SK-N-SH (cell line): ENCODE measurements at regions not wholly inside any gene's neighbourhood (a gene's known extent, or its start where the extent isn't known, plus 50 kb on each side); places are given as distances from the start of the nearest gene placed in this dataset.

Experiments used
- CTCF ChIA-PET: fragments of 300-600, 350-600 bp; formaldehyde crosslinking; extraction: SDS; loops from one replicate; lab custom pipeline; 2021; lab: Yijun Ruan, JAX
- POLR2A ChIA-PET: fragments of 350-600 bp; sonication (Branson Sonifier 250); formaldehyde crosslinking; extraction: SDS; loops from one replicate; lab custom pipeline; 2020; ENCODE audit warnings: antibody characterized with exemption, inconsistent platforms; lab: Yijun Ruan, JAX
- DNase-seq: peaks from one replicate; pipeline ENCODE4 v3.0.0; 2012
- H2AFZ ChIP-seq: fragments of 200-600 bp; sonication (generic); 2 replicates; pipeline ENCODE4 v1.8.1; 2016; ENCODE audit warnings: antibody characterized with exemption, mild to moderate bottlenecking, low read depth
- H3F3A ChIP-seq: fragments of 200-600 bp; sonication (generic); replicated peaks from 2 replicates; pipeline ENCODE3; 2016; ENCODE audit warnings: antibody characterized with exemption, mild to moderate bottlenecking; ENCODE audit not compliant: insufficient read depth
- H3K27ac ChIP-seq, 2 experiments: fragments of 200-500 bp in 1 of 2; fragments of 200-600 bp in 1 of 2; sonication (Bioruptor generic) in 1 of 2; sonication (generic), shearing (Covaris generic) in 1 of 2; 2 replicates each; pipeline versions ENCODE4 v1.5.1 to v1.6.1; 2014 to 2016; ENCODE audit warnings: low read depth in 2 of 2, inconsistent platforms in 1 of 2, low read length in 1 of 2, mild to moderate bottlenecking in 1 of 2, mixed read lengths in 1 of 2
- H3K27me3 ChIP-seq: fragments of 200-600 bp; sonication (generic), shearing (Covaris generic); 2 replicates; pipeline ENCODE4 v1.6.1; 2016; ENCODE audit warnings: mixed run types; ENCODE audit not compliant: insufficient read depth
- H3K36me3 ChIP-seq, 2 experiments: fragments of 200-500 bp in 1 of 2; fragments of 200-600 bp in 1 of 2; sonication (Bioruptor generic) in 1 of 2; sonication (generic) in 1 of 2; replicated peaks in 1 of 2; 2 replicates each; pipeline versions ENCODE3 to v1.5.1; 2014 to 2016; ENCODE audit warnings: low read length in 1 of 2, mild to moderate bottlenecking in 1 of 2; ENCODE audit not compliant: insufficient read depth in 2 of 2, control insufficient read depth in 1 of 2
- H3K4me1 ChIP-seq, 2 experiments: fragments of 200-500 bp in 1 of 2; fragments of 200-600 bp in 1 of 2; sonication (Bioruptor generic) in 1 of 2; sonication (generic), shearing (Covaris generic) in 1 of 2; 2 replicates each; pipeline versions ENCODE4 v1.5.1 to v1.6.1; 2014 to 2016; ENCODE audit warnings: low read depth in 1 of 2, low read length in 1 of 2, mixed run types in 1 of 2; ENCODE audit not compliant: insufficient read depth in 2 of 2, control insufficient read depth in 1 of 2
- H3K4me2 ChIP-seq: fragments of 200-600 bp; sonication (generic), shearing (Covaris generic); 2 replicates; pipeline ENCODE4 v1.6.1; 2017; ENCODE audit warnings: mixed run types
- H3K4me3 ChIP-seq, 2 experiments: fragments of 200-500 bp in 1 of 2; fragments of 200-600 bp in 1 of 2; sonication (Bioruptor generic) in 1 of 2; sonication (generic), shearing (Covaris generic) in 1 of 2; 2 replicates each; pipeline versions ENCODE4 v1.5.1 to v1.8.1; 2014 to 2016; ENCODE audit warnings: low read depth in 2 of 2, inconsistent platforms in 1 of 2, low read length in 1 of 2, mild to moderate bottlenecking in 1 of 2, mixed read lengths in 1 of 2, moderate library complexity in 1 of 2
- H3K79me2 ChIP-seq: fragments of 200-600 bp; sonication (generic); 2 replicates; pipeline ENCODE4 v1.8.1; 2017; ENCODE audit warnings: mild to moderate bottlenecking; ENCODE audit not compliant: insufficient read depth
- H3K9ac ChIP-seq: fragments of 200-600 bp; sonication (generic); 2 replicates; pipeline ENCODE4 v1.6.1; 2017; ENCODE audit warnings: mixed run types
- H3K9me2 ChIP-seq: fragments of 200-600 bp; sonication (generic); 2 replicates; pipeline ENCODE4 v1.6.1; 2017; ENCODE audit warnings: mixed run types
- H3K9me3 ChIP-seq: fragments of 200-600 bp; sonication (generic); 2 replicates; pipeline ENCODE4 v1.6.1; 2017; ENCODE audit warnings: mixed run types, mild to moderate bottlenecking, moderate library complexity
- H4K20me1 ChIP-seq: fragments of 200-600 bp; sonication (generic); 2 replicates; pipeline ENCODE4 v1.6.1; 2017; ENCODE audit warnings: mild to moderate bottlenecking, mixed run types; ENCODE audit not compliant: insufficient read depth
- CHD2 ChIP-seq: fragments of 150-350 bp; IDR thresholded peaks from 2 replicates; pipeline ENCODE4 v1.6.1; 2018; ENCODE audit warnings: low read length; ENCODE audit not compliant: partially characterized antibody
- EP300 ChIP-seq, 2 experiments: IDR thresholded peaks; 2 replicates each; pipeline versions ENCODE4 v1.4.0 to v1.6.1; 2012; ENCODE audit warnings: borderline replicate concordance in 1 of 2, low read depth in 1 of 2, low read length in 1 of 2
- FOSL2 ChIP-seq: IDR thresholded peaks from 2 replicates; pipeline ENCODE4 v1.4.0; 2012; ENCODE audit warnings: low read depth, mild to moderate bottlenecking, moderate library complexity, borderline replicate concordance
- FOXJ3 ChIP-seq: sonication (generic); formaldehyde crosslinking; IDR thresholded peaks from 2 replicates; pipeline ENCODE4 v1.5.1; 2020; ENCODE audit warnings: mild to moderate bottlenecking, missing genetic modification reagents
- JUND ChIP-seq: IDR thresholded peaks from 2 replicates; pipeline ENCODE4 v1.4.0; 2012
- MEF2A ChIP-seq: IDR thresholded peaks from 2 replicates; pipeline ENCODE4 v1.4.0; 2012; ENCODE audit warnings: low read depth, borderline replicate concordance
- RCOR1 ChIP-seq: fragments of 150-350 bp; IDR thresholded peaks from 2 replicates; pipeline ENCODE4 v1.6.1; 2017; ENCODE audit warnings: antibody characterized with exemption, low read length
- RFX5 ChIP-seq: IDR thresholded peaks from 2 replicates; pipeline ENCODE4 v1.6.1; 2012; ENCODE audit warnings: mild to moderate bottlenecking, improper control_type of control experiment, low read length
- RXRA ChIP-seq: IDR thresholded peaks from 2 replicates; pipeline ENCODE4 v1.4.0; 2012; ENCODE audit warnings: low read depth, mild to moderate bottlenecking, borderline replicate concordance
- SMC3 ChIP-seq: IDR thresholded peaks from 2 replicates; pipeline ENCODE4 v1.6.1; 2012; ENCODE audit warnings: low read depth, low read length, improper control_type of control experiment
- TEAD4 ChIP-seq: IDR thresholded peaks from 2 replicates; pipeline ENCODE4 v1.4.0; 2012; ENCODE audit warnings: mild to moderate bottlenecking, borderline replicate concordance; ENCODE audit not compliant: insufficient read depth
- WGBS: methylation state at CpG from one replicate; pipeline ENCODE4 v1.1.6; 2017; ENCODE audit warnings: low lambda C conversion rate; 5-methylcytosine and 5-hydroxymethylcytosine counted together
- TF ChIP-seq, protein P1 (sequence below): IDR thresholded peaks from 2 replicates; pipeline ENCODE4 v1.6.1; 2012; ENCODE audit warnings: mild to moderate bottlenecking, low read depth, low read length, moderate library complexity
- TF ChIP-seq, protein P2 (sequence below): IDR thresholded peaks from 2 replicates; pipeline ENCODE4; 2012
- TF ChIP-seq, protein P3 (sequence below): IDR thresholded peaks from 2 replicates; pipeline ENCODE4 v1.4.0; 2012; ENCODE audit warnings: low read depth, borderline replicate concordance
- TF ChIP-seq, protein P4 (sequence below): IDR thresholded peaks from 2 replicates; pipeline ENCODE4 v1.4.0; 2012; ENCODE audit warnings: low read depth, borderline replicate concordance
- TF ChIP-seq, protein P5 (sequence below): fragments of 200-600 bp; sonication (generic); IDR thresholded peaks from 2 replicates; pipeline ENCODE4 v1.6.1; 2017; ENCODE audit warnings: antibody characterized with exemption, mild to moderate bottlenecking, moderate library complexity

DNA sequence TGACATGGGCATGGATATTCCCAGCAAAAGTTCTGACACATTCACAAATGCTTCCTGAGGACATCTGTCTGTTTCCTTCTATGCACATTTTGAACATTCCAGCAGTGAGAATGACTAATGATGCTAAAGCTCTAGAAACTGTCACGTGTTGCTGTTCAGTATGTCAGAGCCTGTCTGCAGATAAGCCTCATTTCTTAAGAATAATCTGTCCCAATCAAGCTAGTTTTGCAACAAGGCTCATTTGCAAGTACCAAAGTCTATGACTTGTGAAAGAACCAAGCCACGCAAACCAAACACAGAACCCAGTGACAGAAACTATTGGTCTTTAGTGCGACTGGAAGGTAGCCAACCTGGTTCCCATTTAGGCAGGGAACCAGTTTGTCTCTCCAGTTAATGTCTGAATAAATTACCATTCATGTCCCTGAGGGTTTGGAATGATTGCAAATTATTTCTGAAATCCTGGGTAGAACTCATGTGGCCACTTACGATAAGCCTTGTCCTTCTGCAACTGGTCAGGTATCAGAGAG, 178.5 kb downstream of the C9orf152 start (continued):
- TF ChIP-seq, protein P1, sequence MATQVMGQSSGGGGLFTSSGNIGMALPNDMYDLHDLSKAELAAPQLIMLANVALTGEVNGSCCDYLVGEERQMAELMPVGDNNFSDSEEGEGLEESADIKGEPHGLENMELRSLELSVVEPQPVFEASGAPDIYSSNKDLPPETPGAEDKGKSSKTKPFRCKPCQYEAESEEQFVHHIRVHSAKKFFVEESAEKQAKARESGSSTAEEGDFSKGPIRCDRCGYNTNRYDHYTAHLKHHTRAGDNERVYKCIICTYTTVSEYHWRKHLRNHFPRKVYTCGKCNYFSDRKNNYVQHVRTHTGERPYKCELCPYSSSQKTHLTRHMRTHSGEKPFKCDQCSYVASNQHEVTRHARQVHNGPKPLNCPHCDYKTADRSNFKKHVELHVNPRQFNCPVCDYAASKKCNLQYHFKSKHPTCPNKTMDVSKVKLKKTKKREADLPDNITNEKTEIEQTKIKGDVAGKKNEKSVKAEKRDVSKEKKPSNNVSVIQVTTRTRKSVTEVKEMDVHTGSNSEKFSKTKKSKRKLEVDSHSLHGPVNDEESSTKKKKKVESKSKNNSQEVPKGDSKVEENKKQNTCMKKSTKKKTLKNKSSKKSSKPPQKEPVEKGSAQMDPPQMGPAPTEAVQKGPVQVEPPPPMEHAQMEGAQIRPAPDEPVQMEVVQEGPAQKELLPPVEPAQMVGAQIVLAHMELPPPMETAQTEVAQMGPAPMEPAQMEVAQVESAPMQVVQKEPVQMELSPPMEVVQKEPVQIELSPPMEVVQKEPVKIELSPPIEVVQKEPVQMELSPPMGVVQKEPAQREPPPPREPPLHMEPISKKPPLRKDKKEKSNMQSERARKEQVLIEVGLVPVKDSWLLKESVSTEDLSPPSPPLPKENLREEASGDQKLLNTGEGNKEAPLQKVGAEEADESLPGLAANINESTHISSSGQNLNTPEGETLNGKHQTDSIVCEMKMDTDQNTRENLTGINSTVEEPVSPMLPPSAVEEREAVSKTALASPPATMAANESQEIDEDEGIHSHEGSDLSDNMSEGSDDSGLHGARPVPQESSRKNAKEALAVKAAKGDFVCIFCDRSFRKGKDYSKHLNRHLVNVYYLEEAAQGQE = no peak
- TF ChIP-seq, protein P2, sequence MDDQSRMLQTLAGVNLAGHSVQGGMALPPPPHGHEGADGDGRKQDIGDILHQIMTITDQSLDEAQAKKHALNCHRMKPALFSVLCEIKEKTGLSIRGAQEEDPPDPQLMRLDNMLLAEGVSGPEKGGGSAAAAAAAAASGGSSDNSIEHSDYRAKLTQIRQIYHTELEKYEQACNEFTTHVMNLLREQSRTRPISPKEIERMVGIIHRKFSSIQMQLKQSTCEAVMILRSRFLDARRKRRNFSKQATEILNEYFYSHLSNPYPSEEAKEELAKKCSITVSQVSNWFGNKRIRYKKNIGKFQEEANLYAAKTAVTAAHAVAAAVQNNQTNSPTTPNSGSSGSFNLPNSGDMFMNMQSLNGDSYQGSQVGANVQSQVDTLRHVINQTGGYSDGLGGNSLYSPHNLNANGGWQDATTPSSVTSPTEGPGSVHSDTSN = peak; percentile 87
- TF ChIP-seq RCOR1 = no peak
- TF ChIP-seq JUND = peak; percentile 61

DNA sequence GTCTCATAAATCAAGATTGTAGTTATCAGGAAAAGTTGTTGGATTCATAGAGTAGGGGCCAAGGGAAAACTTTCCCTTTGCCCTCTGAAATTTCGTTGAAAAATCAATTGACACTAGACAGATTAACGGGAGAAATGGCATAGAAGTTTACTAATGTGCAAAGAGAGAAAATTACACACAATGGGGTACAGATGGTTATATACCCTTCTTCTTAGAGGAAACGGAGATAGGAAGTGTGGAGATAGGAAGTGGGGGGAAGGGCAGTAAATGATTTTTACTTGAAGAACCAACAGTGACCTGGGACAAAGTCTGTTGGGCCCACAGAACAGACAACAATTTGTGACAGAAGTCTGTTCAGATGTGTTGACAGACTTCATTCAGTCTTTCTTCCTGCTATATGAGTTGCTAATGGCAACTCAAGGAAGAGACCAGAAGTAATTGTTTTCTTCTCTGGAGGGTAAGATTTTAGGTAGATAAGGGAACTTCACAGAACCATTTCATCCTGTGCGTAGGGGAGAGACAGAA, 177.9 kb downstream of the C9orf152 start:
- Histone ChIP-seq H3F3A (peaks cover 57% of the 10 kb centered on the region), H3K9ac (peak overlapping the region; percentile 4; the same call in 1 of the 2 replicates), H3K27me3 (no peaks in the 10 kb centered on the region), H3K79me2 (peaks cover 26% of the 10 kb centered on the region), H3K36me3 (no peaks in the 10 kb centered on the region), H3K4me3 (no peak overlapping the region), H3K4me1 (peaks cover 0 to 31% of the 10 kb centered on the region in 2 experiments; a peak in 2 of 4 replicates), H2AFZ (no peak overlapping the region), H3K9me2 (no peaks in the 10 kb centered on the region), H3K4me2 (peak overlapping the region; percentile 46; the same call in 1 of the 2 replicates), H3K9me3 (no peaks in the 10 kb centered on the region)
- ChIA-PET CTCF (no interaction called here), POLR2A (no interaction called here)
- no peak for DNase-seq
- 69% methylated on average over 4 of the region's 4 CpGs for WGBS
- TF ChIP-seq FOXJ3 (no peak), MEF2A (no peak), TEAD4 (no peak), CHD2 (no peak), FOSL2 (no peak), EP300 (IDR thresholded peaks at IDR 0.05; ENCODE audit: borderline replicate concordance in 1 of 2, low read depth in 1 of 2, low read length in 1 of 2) (no peak), RXRA (no peak), SMC3 (no peak), RFX5 (no peak)
- TF ChIP-seq, protein P3, sequence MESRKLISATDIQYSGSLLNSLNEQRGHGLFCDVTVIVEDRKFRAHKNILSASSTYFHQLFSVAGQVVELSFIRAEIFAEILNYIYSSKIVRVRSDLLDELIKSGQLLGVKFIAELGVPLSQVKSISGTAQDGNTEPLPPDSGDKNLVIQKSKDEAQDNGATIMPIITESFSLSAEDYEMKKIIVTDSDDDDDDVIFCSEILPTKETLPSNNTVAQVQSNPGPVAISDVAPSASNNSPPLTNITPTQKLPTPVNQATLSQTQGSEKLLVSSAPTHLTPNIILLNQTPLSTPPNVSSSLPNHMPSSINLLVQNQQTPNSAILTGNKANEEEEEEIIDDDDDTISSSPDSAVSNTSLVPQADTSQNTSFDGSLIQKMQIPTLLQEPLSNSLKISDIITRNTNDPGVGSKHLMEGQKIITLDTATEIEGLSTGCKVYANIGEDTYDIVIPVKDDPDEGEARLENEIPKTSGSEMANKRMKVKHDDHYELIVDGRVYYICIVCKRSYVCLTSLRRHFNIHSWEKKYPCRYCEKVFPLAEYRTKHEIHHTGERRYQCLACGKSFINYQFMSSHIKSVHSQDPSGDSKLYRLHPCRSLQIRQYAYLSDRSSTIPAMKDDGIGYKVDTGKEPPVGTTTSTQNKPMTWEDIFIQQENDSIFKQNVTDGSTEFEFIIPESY = no peak
- TF ChIP-seq, protein P4, sequence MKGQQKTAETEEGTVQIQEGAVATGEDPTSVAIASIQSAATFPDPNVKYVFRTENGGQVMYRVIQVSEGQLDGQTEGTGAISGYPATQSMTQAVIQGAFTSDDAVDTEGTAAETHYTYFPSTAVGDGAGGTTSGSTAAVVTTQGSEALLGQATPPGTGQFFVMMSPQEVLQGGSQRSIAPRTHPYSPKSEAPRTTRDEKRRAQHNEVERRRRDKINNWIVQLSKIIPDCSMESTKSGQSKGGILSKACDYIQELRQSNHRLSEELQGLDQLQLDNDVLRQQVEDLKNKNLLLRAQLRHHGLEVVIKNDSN = no peak
- TF ChIP-seq, protein P5, sequence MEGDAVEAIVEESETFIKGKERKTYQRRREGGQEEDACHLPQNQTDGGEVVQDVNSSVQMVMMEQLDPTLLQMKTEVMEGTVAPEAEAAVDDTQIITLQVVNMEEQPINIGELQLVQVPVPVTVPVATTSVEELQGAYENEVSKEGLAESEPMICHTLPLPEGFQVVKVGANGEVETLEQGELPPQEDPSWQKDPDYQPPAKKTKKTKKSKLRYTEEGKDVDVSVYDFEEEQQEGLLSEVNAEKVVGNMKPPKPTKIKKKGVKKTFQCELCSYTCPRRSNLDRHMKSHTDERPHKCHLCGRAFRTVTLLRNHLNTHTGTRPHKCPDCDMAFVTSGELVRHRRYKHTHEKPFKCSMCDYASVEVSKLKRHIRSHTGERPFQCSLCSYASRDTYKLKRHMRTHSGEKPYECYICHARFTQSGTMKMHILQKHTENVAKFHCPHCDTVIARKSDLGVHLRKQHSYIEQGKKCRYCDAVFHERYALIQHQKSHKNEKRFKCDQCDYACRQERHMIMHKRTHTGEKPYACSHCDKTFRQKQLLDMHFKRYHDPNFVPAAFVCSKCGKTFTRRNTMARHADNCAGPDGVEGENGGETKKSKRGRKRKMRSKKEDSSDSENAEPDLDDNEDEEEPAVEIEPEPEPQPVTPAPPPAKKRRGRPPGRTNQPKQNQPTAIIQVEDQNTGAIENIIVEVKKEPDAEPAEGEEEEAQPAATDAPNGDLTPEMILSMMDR = no peak
- TF ChIP-seq, protein P2 = no peak
- TF ChIP-seq, all 33 proteins: peak for 0
- Histone ChIP-seq H3K27ac (peak overlapping the region; percentile 72 to 95; a peak in 3 of 4 replicates), H4K20me1 (no peaks in the 10 kb centered on the region)
